ENCODE measurements at regions not wholly inside any gene's neighbourhood (a gene's known extent, or its start where the extent isn't known, plus 50 kb on each side); places are given as distances from the start of the nearest gene placed in this dataset.

DNA sequence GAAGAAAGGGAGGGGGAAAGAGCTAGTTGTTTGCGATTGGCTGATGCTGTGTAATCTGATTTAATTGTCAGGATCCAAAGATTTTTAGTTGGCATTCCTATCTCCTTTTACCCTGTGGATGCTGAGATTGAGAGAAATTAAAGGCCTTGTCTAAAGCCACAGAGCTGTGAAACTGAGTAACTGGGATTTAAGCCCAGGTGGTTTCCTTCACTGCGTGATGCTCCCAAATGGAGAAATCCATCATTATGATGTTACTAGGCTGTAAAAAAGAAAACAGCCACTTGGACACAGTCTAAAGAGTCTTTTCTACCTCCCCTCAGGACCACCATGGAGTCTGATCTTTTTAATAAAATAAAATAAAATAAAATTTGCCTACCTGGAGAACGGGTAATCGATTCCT is 883.0 kb upstream of the NR2F2 start:
- ChIA-PET POLR2A (no interaction called here), CTCF (ENCODE audit: low intra/inter-chr PET ratio, low total read pairs) (no interaction called here)
- DNase-seq (ENCODE audit: low spot score) (no peak), ATAC-seq (no peak), FAIRE-seq (no peak)
- Histone ChIP-seq H3K4me3 (replicated peaks in 1 of 3; ENCODE audit: insufficient read depth in 1 of 3, low read depth in 2 of 3, low read length in 3 of 3) (no peak overlapping the region), H2AFZ (ENCODE audit: low read length) (no peak overlapping the region), H3K79me2 (ENCODE audit: insufficient read depth, low read length) (no peaks in the 10 kb centered on the region), H4K20me1 (ENCODE audit: insufficient read depth, low read length) (no peaks in the 10 kb centered on the region), H3K27me3 (ENCODE audit: control insufficient read depth in 1 of 2, insufficient read depth in 2 of 2, low read length in 2 of 2) (no peaks in the 10 kb centered on the region), H3K36me3 (replicated peaks in 1 of 2; ENCODE audit: control insufficient read depth in 1 of 2, insufficient read depth in 2 of 2, low read length in 2 of 2) (no peaks in the 10 kb centered on the region), H3K27ac (ENCODE audit: extremely low read length, insufficient read depth, low read length) (no peak overlapping the region), H3K9me3 (ENCODE audit: low read length) (peaks cover 87% of the 10 kb centered on the region), H3K4me1 (ENCODE audit: insufficient read depth, low read length) (no peaks in the 10 kb centered on the region), H3K9ac (ENCODE audit: insufficient read depth, low read depth, low read length) (no peak overlapping the region), H3K4me2 (ENCODE audit: low read depth, low read length) (no peak overlapping the region)
- TF ChIP-seq ARNT (IDR thresholded peaks at IDR 0.05) (no peak), ZKSCAN1 (IDR thresholded peaks at IDR 0.05; ENCODE audit: low read length) (no peak), ZNF17 (CRISPR knock-in tag; IDR thresholded peaks at IDR 0.05) (no peak), DMAP1 (CRISPR knock-in tag; IDR thresholded peaks at IDR 0.05) (no peak), TEAD3 (CRISPR knock-in tag; optimal IDR thresholded peaks at IDR 0.05; ENCODE audit: borderline replicate concordance) (no peak), ZNF629 (CRISPR knock-in tag; conservative IDR thresholded peaks at IDR 0.05) (no peak), NFIC (IDR thresholded peaks at IDR 0.05; ENCODE audit: low read length) (no peak), MAF1 (CRISPR knock-in tag; IDR thresholded peaks at IDR 0.05; ENCODE audit: borderline replicate concordance) (no peak)
- BruUV-seq (replicated peaks): no TSS peak
- in situ Hi-C loops (cut with HindIII; ENCODE audit: extremely low pct_ligation_motif_present, low pct_unique_long_range_greater_than_20kb) (no loop called here), intact Hi-C loops (cut with micrococcal nuclease; ENCODE audit: unreplicated experiment) (no loop called here)
- WGBS (ENCODE audit: low lambda C conversion rate): 38% methylated on average over 4 of the region's 4 CpGs

DNA sequence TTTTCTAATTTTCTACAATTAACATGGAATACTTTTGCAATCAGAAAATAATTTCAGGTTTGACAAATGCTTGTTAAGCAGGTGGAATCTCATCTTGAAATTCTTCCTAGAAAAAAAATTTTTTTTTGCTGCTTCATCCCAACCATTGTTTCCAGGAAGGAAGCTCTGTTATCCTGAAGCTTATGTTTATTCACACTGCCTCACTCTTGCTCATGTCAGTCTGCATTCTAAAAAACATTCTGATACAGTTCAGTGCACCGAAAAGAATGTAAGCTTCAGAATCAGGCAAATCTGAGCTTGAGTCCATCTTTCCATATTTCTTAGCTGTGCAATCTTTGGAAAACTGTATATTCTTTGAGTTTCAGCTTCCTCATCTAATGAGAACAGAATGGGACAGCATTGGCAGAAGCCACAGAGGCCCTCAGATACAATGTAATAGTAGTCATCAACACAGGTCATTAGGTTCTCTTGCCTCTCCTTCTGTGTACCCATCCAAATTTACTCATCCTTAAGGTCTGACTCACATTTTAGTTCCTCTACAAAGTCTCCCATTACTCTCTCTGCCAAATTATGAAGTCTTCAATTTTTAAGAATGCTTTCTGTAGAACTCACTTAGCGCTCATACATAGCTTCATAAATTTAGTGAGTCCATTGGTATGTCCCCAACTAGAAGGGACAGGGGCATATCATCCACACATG is 881.8 kb upstream of the NR2F2 start:
- 35% methylated on average over 2 of the region's 2 CpGs for whole genome bisulfite sequencing (ENCODE audit: low lambda C conversion rate)
- no peaks in the 10 kb centered on the region for H3K36me3 ChIP-seq (replicated peaks in 1 of 2; ENCODE audit: control insufficient read depth in 1 of 2, insufficient read depth in 2 of 2, low read length in 2 of 2)
- CTCF ChIA-PET (ENCODE audit: low intra/inter-chr PET ratio, low total read pairs): no interaction called here
- no peaks in the 10 kb centered on the region for H3K4me1 ChIP-seq (ENCODE audit: insufficient read depth, low read length)
- H3K4me2 ChIP-seq (ENCODE audit: low read depth, low read length): no peak overlapping the region
- H2AFZ ChIP-seq (ENCODE audit: low read length): no peak overlapping the region
- intact Hi-C loops (cut with micrococcal nuclease; ENCODE audit: unreplicated experiment): no loop called here
- no TSS peak for BruUV-seq (replicated peaks)
- FAIRE-seq (no peak), ATAC-seq (no peak), DNase-seq (ENCODE audit: low spot score) (no peak)
- no peaks in the 10 kb centered on the region for H4K20me1 ChIP-seq (ENCODE audit: insufficient read depth, low read length)
- H3K27me3 ChIP-seq (ENCODE audit: control insufficient read depth in 1 of 2, insufficient read depth in 2 of 2, low read length in 2 of 2): no peaks in the 10 kb centered on the region
- H3K4me3 ChIP-seq (replicated peaks in 1 of 3; ENCODE audit: insufficient read depth in 1 of 3, low read depth in 2 of 3, low read length in 3 of 3): no peak overlapping the region
- no peak overlapping the region for H3K9ac ChIP-seq (ENCODE audit: insufficient read depth, low read depth, low read length)
- H3K9me3 ChIP-seq (ENCODE audit: low read length): peaks cover 83% of the 10 kb centered on the region
- H3K27ac ChIP-seq (ENCODE audit: extremely low read length, insufficient read depth, low read length): no peak overlapping the region
- no peaks in the 10 kb centered on the region for H3K79me2 ChIP-seq (ENCODE audit: insufficient read depth, low read length)
- in situ Hi-C loops (cut with HindIII; ENCODE audit: extremely low pct_ligation_motif_present, low pct_unique_long_range_greater_than_20kb): no loop called here
- POLR2A ChIA-PET: no interaction called here
- TF ChIP-seq ARHGAP35 (CRISPR knock-in tag; IDR thresholded peaks at IDR 0.05; ENCODE audit: borderline replicate concordance) (no peak), ZNF232 (CRISPR knock-in tag; IDR thresholded peaks at IDR 0.05; ENCODE audit: borderline replicate concordance) (no peak), ZNF329 (CRISPR knock-in tag; IDR thresholded peaks at IDR 0.05; ENCODE audit: low read depth) (no peak), ZNF24 (IDR thresholded peaks at IDR 0.05) (no peak), ZFX (CRISPR knock-in tag; IDR thresholded peaks at IDR 0.05; ENCODE audit: low read depth) (no peak), PTBP1 (IDR thresholded peaks at IDR 0.05; ENCODE audit: low read depth, low read length, poor library complexity, severe bottlenecking) (no peak), CSRNP1 (CRISPR knock-in tag; IDR thresholded peaks at IDR 0.05) (no peak)
